Stimulated activated naive B cell treated with anti-CD40 and anti-IgM and Interleukin-4, amounts not matched to agents 10 μg/mL and 1 μg/mL and 100 μg/mL, for 72 hours (primary cell): ENCODE measurements at regions not wholly inside any gene's neighbourhood (a gene's known extent, or its start where the extent isn't known, plus 50 kb on each side); places are given as distances from the start of the nearest gene placed in this dataset.
"Not testable (repeated sequence)": the region's sequence is repeated elsewhere in the genome, so short reads cannot be mapped to it uniquely, and the experiment has no call there.

Experiments
- ATAC-seq, 2 donors: fragments of 150-1000 bp; cut with Tn5 transposase; replicated peaks; 2 replicates each; pipeline ENCODE4 v1.10.0; 2021; ENCODE audit warnings: moderate library complexity in 1 of 2
- DNase-seq: peaks from one replicate; pipeline ENCODE4 v3.0.0; 2021
- H3K27ac Mint-ChIP-seq: one replicate; pipeline ENCODE4 v1.8.0; 2022; ENCODE audit warnings: mild to moderate bottlenecking, mixed read lengths
- H3K27me3 Mint-ChIP-seq, 2 donors: one replicate each; pipeline ENCODE4 v1.8.0; 2022; ENCODE audit warnings: mixed read lengths in 2 of 2
- H3K36me3 Mint-ChIP-seq, 2 donors: one replicate each; pipeline ENCODE4 v1.8.0; 2022; ENCODE audit warnings: mixed read lengths in 2 of 2, mild to moderate bottlenecking in 1 of 2
- H3K4me1 Mint-ChIP-seq, 2 donors: one replicate each; pipeline ENCODE4 v1.8.0; 2022; ENCODE audit warnings: mixed read lengths in 2 of 2, mild to moderate bottlenecking in 1 of 2
- H3K4me3 Mint-ChIP-seq, 2 donors: one replicate each; pipeline ENCODE4 v1.8.0; 2022; ENCODE audit warnings: mild to moderate bottlenecking in 2 of 2, mixed read lengths in 2 of 2, moderate library complexity in 1 of 2
- H3K9me3 Mint-ChIP-seq, 2 donors: one replicate each; pipeline ENCODE4 v1.8.0; 2022; ENCODE audit warnings: mixed read lengths in 2 of 2, mild to moderate bottlenecking in 1 of 2

DNA sequence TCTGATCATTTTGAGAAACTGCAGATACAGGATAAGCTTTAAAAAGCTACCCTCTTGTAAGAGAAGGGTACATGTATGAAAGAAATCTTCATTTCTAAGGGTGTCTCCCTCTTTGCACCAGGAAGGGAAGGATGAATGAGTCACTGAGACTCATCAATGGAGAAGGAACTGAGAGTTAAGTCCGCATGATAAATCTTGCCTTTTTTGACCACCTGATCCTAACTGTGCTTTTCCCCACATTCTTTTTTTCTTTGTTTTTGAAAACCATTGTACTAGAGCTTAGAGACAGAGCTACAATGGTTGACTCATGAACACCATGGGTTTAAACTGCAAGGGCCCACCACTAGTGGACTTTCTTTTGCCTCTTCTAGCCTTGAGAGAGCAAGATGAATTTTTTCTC is 353.0 kb upstream of the RGS17 start:
- no peak overlapping the region for H3K4me3 Mint-ChIP-seq
- H3K27ac Mint-ChIP-seq, result no peak overlapping the region
- H3K4me1 Mint-ChIP-seq, result no peaks in the 10 kb centered on the region
- no peak for ATAC-seq
- H3K27me3 Mint-ChIP-seq, result no peaks in the 10 kb centered on the region
- no peaks in the 10 kb centered on the region for H3K36me3 Mint-ChIP-seq
- peaks cover 0 to 4% of the 10 kb centered on the region in 2 donors for H3K9me3 Mint-ChIP-seq
- no peak for DNase-seq

DNA sequence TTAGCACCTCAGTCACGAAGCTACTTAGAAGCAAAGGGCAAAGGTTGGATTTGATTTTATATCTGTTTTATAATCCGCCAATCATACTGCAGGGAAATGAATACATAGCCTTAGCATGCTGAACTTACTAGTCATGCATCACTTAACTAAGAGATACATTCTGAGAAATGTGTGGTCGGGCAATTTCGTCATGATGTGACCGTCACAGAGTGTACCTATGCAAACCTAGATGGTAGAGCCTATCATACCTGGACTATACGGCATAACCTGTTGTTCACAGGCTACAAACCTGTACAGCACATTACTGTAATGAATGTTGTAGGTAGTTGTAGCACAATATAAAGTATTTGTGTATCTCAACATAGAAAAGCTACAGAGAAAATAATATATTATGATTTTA is 345.2 kb upstream of the RGS17 start:
- peaks cover 2 to 4% of the 10 kb centered on the region in 2 donors for H3K9me3 Mint-ChIP-seq
- H3K36me3 Mint-ChIP-seq, result no peaks in the 10 kb centered on the region
- ATAC-seq (no peak), DNase-seq (no peak)
- no peak overlapping the region for H3K4me3 Mint-ChIP-seq
- no peak overlapping the region for H3K27ac Mint-ChIP-seq
- no peaks in the 10 kb centered on the region for H3K27me3 Mint-ChIP-seq
- H3K4me1 Mint-ChIP-seq, result no peaks in the 10 kb centered on the region

DNA sequence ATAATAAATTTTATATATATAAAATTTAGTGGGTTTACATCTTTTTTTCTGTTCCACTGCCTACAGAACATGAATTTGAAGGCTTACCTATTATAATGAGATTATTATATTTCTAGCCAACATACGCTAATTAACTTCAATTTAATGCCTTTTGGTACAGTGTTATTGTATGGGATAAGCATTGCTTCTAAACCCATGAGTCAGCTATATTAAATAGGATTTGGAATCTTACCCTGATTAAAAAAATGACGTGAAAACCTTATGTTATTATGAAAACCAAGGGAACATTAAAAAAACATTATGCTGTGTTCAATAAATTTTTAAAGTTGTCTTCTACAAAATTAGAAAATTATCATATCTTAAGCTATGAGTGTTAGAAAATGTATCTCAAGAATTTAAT is 334.0 kb upstream of the RGS17 start:
- Mint-ChIP-seq H3K4me1 (no peaks in the 10 kb centered on the region), H3K4me3 (no peak overlapping the region), H3K9me3 (peaks cover 4% of the 10 kb centered on the region in 2 donors), H3K36me3 (no peaks in the 10 kb centered on the region), H3K27ac (no peak overlapping the region), H3K27me3 (no peaks in the 10 kb centered on the region)
- no peak for DNase-seq
- no peak for ATAC-seq

DNA sequence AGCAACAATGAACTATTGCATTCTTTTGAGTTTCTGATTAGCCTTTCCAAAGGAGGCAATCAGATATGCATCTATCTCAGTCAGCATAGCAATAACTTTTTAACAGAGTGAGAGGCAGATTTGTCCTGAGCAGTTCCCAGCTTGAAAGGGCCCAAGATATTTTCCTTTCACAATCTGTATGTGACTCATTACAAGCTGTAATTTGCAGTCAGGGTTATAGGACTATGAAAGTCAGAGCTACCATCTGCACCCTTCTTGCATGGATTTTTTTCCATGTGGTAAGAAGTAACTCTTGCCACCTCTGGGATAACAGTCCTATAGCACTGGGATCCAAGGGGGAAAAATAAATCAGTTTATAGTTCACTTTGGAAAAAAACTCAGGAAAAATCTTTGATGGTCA is 318.2 kb upstream of the RGS17 start:
- H3K27me3 Mint-ChIP-seq, result no peaks in the 10 kb centered on the region
- H3K9me3 Mint-ChIP-seq, result peaks cover 0 to 4% of the 10 kb centered on the region in 2 donors
- H3K4me3 Mint-ChIP-seq, result no peak overlapping the region
- no peaks in the 10 kb centered on the region for H3K4me1 Mint-ChIP-seq
- DNase-seq (no peak), ATAC-seq (no peak)
- no peaks in the 10 kb centered on the region for H3K36me3 Mint-ChIP-seq
- no peak overlapping the region for H3K27ac Mint-ChIP-seq

DNA sequence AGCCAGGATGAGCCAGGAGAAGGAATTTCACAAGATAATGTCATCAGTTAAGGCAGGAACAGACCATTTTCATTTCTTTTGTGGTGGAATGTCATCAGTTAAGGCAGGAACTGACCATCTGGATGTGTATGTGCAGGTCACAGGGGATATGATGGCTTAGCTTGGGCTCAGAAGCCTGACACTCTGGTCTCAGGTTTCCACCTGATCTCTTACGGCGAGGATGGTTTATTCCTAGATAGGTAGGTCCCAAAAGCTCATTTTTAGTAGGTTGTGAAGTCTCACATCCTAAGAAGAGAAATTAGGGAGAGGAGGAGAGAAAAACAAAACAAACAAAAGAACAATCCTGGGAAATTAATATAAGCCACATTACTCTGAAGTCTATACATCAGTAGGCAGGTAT is 311.7 kb upstream of the RGS17 start:
- not testable (repeated sequence) for H3K4me1 Mint-ChIP-seq, H3K27me3 Mint-ChIP-seq, H3K27ac Mint-ChIP-seq, DNase-seq, H3K9me3 Mint-ChIP-seq, H3K4me3 Mint-ChIP-seq, ATAC-seq, H3K36me3 Mint-ChIP-seq

DNA sequence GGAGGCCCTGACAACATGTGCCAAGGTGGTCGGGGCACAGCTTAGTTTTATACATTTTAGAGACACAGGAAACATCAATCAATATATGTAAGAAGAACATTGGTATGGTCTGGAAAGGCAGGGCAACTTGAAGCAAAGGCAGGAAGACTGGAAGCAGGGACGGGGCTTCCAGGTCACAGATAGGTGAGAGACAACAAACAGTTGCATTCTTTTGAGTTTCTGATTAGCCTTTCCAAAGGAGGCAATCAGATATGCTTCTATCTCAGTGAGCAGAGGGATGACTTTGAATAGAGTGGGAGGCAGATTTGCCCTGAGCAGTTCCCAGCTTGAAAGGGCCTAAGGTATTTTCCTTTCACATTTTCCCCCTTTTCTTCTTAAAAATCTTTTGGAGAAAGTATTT is 311.0 kb upstream of the RGS17 start:
- Mint-ChIP-seq H3K4me1 (no peaks in the 10 kb centered on the region), H3K27ac (no peak overlapping the region), H3K9me3 (no peaks in the 10 kb centered on the region), H3K27me3 (no peaks in the 10 kb centered on the region), H3K36me3 (no peaks in the 10 kb centered on the region), H3K4me3 (no peak overlapping the region)
- ATAC-seq, result no peak
- no peak for DNase-seq

DNA sequence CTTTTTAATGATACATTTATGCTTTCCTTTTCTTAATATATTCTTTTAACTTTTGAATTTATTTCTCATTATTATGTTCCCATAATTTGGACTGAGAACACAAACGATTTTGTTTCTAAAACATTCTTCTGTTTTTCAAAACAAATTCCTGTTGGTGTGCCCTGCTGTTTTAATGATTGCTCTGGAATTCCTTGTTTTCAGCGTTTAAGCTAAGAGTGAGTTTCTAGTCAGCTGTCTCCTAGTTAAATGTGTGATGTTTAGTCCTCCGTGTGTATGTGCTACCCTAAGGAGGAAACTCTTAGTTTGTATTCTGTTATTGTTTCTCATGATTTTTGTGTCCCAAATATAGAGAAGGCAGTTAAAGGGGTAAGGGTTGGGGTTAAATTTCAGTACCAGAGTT is 306.1 kb upstream of the RGS17 start:
- DNase-seq, result no peak
- ATAC-seq, result no peak
- Mint-ChIP-seq H3K36me3 (no peaks in the 10 kb centered on the region), H3K27ac (no peak overlapping the region), H3K4me1 (no peaks in the 10 kb centered on the region), H3K4me3 (no peak overlapping the region), H3K9me3 (peaks cover 0 to 2% of the 10 kb centered on the region in 2 donors), H3K27me3 (no peaks in the 10 kb centered on the region)

DNA sequence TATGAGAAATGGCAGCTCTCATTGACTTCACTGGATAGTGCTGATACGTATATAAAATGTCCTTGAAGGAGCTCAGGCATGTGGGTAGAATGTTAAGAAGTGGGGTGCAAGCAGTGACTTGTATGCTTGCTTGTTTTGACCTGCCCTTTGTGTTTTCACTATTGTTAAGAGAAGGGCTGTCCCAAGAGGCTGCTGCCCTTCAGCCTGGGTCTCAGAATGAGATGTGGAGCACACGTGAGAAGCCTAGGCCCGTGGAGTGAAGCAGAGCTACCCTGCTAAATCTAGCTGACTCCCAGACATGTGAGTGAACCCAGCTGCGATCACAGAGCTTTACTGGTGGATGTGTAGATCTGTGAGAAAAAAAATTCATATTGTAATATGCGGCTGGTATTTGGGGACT is 305.3 kb upstream of the RGS17 start:
- H3K36me3 Mint-ChIP-seq, result no peaks in the 10 kb centered on the region
- H3K4me3 Mint-ChIP-seq, result no peak overlapping the region
- no peaks in the 10 kb centered on the region for H3K4me1 Mint-ChIP-seq
- no peaks in the 10 kb centered on the region for H3K27me3 Mint-ChIP-seq
- DNase-seq, result no peak
- H3K27ac Mint-ChIP-seq, result no peak overlapping the region
- H3K9me3 Mint-ChIP-seq, result peaks cover 0 to 2% of the 10 kb centered on the region in 2 donors
- no peak for ATAC-seq

DNA sequence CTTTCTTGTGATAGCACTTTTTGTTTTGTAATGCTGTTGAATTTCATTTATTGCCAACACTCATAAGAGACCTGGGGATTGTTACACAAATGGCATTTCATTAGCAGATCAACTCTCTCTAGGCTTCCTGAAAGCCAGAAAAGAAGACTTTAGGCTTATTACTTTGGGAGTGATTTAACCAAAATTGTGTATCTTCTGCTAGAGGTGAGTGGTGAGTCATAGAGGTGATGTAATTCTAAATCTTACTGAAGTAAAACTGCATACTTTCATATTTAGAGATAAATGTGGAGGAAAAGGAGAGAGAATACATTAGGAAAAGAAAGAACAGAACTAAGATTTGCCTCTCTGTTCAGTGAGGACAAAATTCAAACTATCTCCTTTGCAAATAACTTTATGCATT is 304.7 kb upstream of the RGS17 start:
- peaks cover 0 to 2% of the 10 kb centered on the region in 2 donors for H3K9me3 Mint-ChIP-seq
- DNase-seq (no peak), ATAC-seq (no peak)
- H3K36me3 Mint-ChIP-seq, result no peaks in the 10 kb centered on the region
- no peaks in the 10 kb centered on the region for H3K27me3 Mint-ChIP-seq
- no peak overlapping the region for H3K27ac Mint-ChIP-seq
- no peak overlapping the region for H3K4me3 Mint-ChIP-seq
- no peaks in the 10 kb centered on the region for H3K4me1 Mint-ChIP-seq

DNA sequence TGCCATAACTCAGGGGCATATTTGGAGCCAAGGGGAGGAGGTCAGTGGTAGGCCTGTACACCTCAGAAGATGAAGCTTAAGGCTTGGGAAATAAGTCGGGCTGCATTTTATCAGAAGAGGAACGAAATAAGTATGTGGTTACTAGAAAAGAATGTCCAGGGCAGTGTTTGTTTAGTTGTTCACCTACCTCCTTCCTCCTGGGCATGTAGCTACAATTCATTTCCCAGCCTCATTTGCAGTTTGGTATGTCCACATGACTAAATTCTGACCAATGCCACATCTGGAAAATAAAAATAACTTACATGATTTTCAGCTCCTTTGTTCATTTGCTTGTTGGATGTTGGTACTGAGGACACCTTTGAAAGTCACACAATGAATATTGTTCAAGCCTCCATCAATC is 294.5 kb upstream of the RGS17 start:
- Mint-ChIP-seq H3K4me3 (no peak overlapping the region), H3K27ac (no peak overlapping the region), H3K27me3 (no peaks in the 10 kb centered on the region), H3K9me3 (peaks cover 0 to 6% of the 10 kb centered on the region in 2 donors), H3K4me1 (no peaks in the 10 kb centered on the region), H3K36me3 (no peaks in the 10 kb centered on the region)
- DNase-seq (no peak), ATAC-seq (no peak)

DNA sequence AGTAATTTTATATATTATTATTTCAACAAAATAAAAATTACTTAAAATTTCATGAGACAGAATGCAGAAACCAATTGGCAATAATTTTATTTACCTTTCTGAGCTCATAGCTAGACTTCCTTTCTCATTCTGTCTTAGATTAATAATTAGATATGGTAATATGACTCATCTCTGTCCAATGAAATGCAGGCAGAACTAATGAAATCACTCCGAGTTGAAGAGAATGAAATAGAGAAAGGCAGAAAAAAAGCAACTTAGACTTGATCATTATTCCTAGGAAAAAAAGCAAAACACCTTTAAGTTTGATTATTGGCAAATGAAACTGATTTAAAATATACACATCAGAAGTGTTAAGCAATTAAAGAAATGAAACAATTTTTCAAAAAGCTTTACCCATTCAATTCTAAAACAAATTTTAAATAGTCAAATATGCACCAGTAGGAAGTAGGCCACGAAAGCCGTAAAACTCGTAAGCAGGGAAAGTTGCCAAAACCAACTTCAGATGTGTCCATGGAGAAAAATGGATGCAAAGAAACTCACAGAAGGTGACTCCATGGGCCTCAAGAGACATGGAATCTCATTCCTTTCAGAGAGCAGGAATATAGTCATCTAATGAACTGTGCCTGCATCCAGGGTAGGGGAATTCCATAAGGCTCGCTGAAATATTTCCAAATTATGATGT is 293.8 kb upstream of the RGS17 start:
- DNase-seq (no peak), ATAC-seq (no peak)
- Mint-ChIP-seq H3K4me3 (no peak overlapping the region), H3K27ac (no peak overlapping the region), H3K9me3 (peaks cover 0 to 5% of the 10 kb centered on the region in 2 donors), H3K36me3 (no peaks in the 10 kb centered on the region), H3K4me1 (no peaks in the 10 kb centered on the region), H3K27me3 (no peaks in the 10 kb centered on the region)

DNA sequence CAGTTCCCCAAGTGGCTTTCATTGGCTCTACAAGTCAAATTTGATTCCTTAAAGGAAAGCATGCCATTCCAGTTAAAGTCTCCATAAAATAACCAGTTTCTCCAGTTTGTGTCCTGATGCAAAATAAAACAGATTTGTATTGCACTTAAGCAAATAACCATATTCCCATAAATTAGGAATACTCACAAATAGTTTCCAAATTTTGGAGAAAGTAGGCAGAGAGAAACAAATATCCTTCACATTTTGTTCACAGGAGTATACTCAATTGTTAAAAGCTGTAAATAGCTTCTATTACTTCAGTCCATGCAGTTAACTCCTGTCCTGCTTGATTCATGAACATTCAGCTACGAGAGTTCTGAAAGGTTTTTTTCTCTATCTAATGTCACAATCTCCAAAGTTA is 281.4 kb upstream of the RGS17 start:
- Mint-ChIP-seq H3K27ac (no peak overlapping the region), H3K4me3 (no peak overlapping the region), H3K9me3 (peaks cover 0 to 2% of the 10 kb centered on the region in 2 donors), H3K36me3 (no peaks in the 10 kb centered on the region), H3K4me1 (no peaks in the 10 kb centered on the region), H3K27me3 (no peaks in the 10 kb centered on the region)
- ATAC-seq (no peak), DNase-seq (no peak)

DNA sequence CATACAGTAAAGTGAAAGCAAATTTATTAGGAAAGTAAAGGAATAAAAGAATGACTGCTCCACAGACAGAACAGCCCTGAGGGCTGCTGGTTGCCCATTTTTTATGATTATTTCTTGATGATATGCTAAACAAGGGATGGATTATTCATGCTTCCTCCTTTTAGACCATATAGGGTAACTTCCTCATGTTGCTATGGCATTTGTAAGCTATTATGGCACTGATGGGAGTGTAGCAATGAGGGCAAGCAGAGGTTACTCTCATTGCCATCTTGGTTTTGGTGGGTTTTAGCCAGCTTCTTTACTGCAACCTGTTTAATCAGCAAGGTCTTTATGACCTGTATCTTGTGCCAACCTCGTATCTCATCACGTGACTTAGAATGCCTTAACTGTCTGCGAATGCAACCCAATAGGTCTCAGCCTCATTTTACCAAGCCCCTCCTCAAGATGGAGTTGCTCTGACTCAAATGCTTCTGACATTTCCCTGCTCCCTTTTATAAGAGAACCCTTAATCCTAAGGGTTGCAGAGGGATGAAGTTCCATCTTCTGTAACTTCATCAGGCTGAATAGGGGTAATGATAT is 280.1 kb upstream of the RGS17 start:
- no peak for DNase-seq
- Mint-ChIP-seq H3K27ac (no peak overlapping the region), H3K4me3 (no peak overlapping the region), H3K27me3 (no peaks in the 10 kb centered on the region), H3K36me3 (no peaks in the 10 kb centered on the region), H3K9me3 (peaks cover 0 to 4% of the 10 kb centered on the region in 2 donors), H3K4me1 (no peaks in the 10 kb centered on the region)
- no peak for ATAC-seq

DNA sequence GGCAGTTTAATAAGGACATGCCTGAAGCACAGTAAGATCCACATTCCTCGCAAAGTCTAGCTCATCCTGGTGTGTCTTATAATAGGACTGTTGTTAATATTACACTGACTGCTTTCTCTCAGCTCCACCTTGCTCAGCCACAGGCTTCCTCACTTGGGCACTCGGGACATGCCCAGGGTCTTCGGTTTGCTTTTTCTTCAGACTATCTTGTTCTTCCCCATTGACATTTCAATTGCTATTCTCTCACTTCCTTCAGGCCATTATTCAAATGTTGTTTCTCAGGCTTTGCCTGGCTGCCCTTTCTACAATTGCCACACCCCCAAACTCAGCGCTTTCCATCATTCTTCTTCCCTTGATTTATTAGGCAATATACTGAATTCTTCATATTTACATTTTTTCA is 274.8 kb upstream of the RGS17 start:
- ATAC-seq (no peak), DNase-seq (no peak)
- no peaks in the 10 kb centered on the region for H3K36me3 Mint-ChIP-seq
- no peaks in the 10 kb centered on the region for H3K27me3 Mint-ChIP-seq
- peaks cover 4 to 7% of the 10 kb centered on the region in 2 donors for H3K9me3 Mint-ChIP-seq
- H3K4me3 Mint-ChIP-seq, result no peak overlapping the region
- no peaks in the 10 kb centered on the region for H3K4me1 Mint-ChIP-seq
- H3K27ac Mint-ChIP-seq, result no peak overlapping the region

DNA sequence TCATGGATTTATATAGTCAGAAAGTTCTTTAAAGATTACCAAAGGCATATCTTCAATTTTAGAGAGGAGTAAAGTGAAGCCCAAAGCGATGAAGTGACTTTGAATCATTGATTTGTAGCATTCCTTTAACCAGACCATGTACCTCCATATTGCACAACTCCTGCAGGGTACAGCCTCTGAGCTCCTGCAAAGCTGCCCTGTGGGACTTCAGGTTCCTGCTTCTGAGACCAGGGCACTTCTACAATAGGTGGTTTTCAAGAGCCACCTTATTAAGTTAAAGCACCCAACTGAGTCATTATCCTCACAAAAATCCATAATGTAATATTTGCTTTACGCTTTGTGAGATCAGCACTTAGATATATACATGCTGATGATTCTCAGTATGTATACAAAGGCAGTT is 270.7 kb upstream of the RGS17 start:
- Mint-ChIP-seq H3K27ac (no peak overlapping the region), H3K36me3 (no peaks in the 10 kb centered on the region), H3K4me3 (no peak overlapping the region), H3K9me3 (peaks cover 4 to 9% of the 10 kb centered on the region in 2 donors), H3K27me3 (no peaks in the 10 kb centered on the region), H3K4me1 (no peaks in the 10 kb centered on the region)
- DNase-seq (no peak), ATAC-seq (no peak)
